Caco-2 (cell line): ENCODE measurements at regions not wholly inside any gene's neighbourhood (a gene's known extent, or its start where the extent isn't known, plus 50 kb on each side); places are given as distances from the start of the nearest gene placed in this dataset.

ENCODE experiments used
- BruUV-seq: library from RNA; stranded (reverse); fragments of 400-500 nt; replicated peaks from 2 replicates; lab custom pipeline; 2021; lab: Mats Ljungman, UMichigan
- CTCF ChIA-PET: fragments of 300-600 bp; sonication (Branson Sonifier 250); formaldehyde crosslinking; loops from one replicate; lab custom pipeline; 2022; ENCODE audit warnings: antibody characterized with exemption; lab: Charles Lee
- POLR2A ChIA-PET: fragments of 300-600 bp; sonication (Branson Sonifier 250); formaldehyde crosslinking; loops from one replicate; lab custom pipeline; 2022; ENCODE audit warnings: antibody characterized with exemption; lab: Charles Lee
- DNase-seq, 2 experiments: peaks; one replicate each; pipeline versions ENCODE4 v3.0.0 to v3.0.0-alpha.2; 2020 to 2022
- H3K27me3 ChIP-seq: replicated peaks from 2 replicates; pipeline ENCODE4 v1.6.0; 2011; ENCODE audit warnings: low read length; ENCODE audit not compliant: control insufficient read depth, insufficient read depth
- H3K36me3 ChIP-seq: 2 replicates; pipeline ENCODE4 v1.5.1; 2011; ENCODE audit warnings: low read length; ENCODE audit not compliant: control insufficient read depth, insufficient read depth
- H3K4me1 ChIP-seq: fragments of 250-450 bp; sonication (Bioruptor Pico); 2 replicates; pipeline ENCODE4 v1.5.1; 2020; ENCODE audit warnings: mild to moderate bottlenecking
- H3K4me3 ChIP-seq: 2 replicates; pipeline ENCODE4 v1.5.1; 2011; ENCODE audit warnings: low read depth, mild to moderate bottlenecking, control low read depth, low read length
- H3K9me3 ChIP-seq: fragments of 250-450 bp; sonication (Bioruptor Pico); 2 replicates; pipeline ENCODE4 v1.5.1; 2020; ENCODE audit warnings: mild to moderate bottlenecking, moderate library complexity
- H3K27ac Mint-ChIP-seq: one replicate; pipeline ENCODE4 v1.8.0; 2022; ENCODE audit warnings: mixed read lengths; ENCODE audit not compliant: unreplicated experiment
- H3K27me3 Mint-ChIP-seq: one replicate; pipeline ENCODE4 v1.8.0; 2022; ENCODE audit warnings: mixed read lengths; ENCODE audit not compliant: insufficient read depth, unreplicated experiment
- H3K36me3 Mint-ChIP-seq: one replicate; pipeline ENCODE4 v1.8.0; 2022; ENCODE audit warnings: mild to moderate bottlenecking, mixed read lengths; ENCODE audit not compliant: insufficient read depth, unreplicated experiment
- H3K4me1 Mint-ChIP-seq: one replicate; pipeline ENCODE4 v1.8.0; 2022; ENCODE audit warnings: low read depth, mixed read lengths; ENCODE audit not compliant: unreplicated experiment
- H3K4me3 Mint-ChIP-seq: one replicate; pipeline ENCODE4 v1.8.0; 2022; ENCODE audit warnings: mild to moderate bottlenecking, moderate library complexity, mixed read lengths; ENCODE audit not compliant: unreplicated experiment
- H3K9me3 Mint-ChIP-seq: one replicate; pipeline ENCODE4 v1.8.0; 2022; ENCODE audit warnings: mixed read lengths; ENCODE audit not compliant: unreplicated experiment
- intact Hi-C: fragments of 100-400 bp; cut with micrococcal nuclease; formaldehyde crosslinking; loops from one replicate; pipeline ENCODE4 v1.10.0; 2022; ENCODE audit not compliant: unreplicated experiment
- TF ChIP-seq, protein P1 (sequence below), 2 experiments: fragments of 200-600 bp in 1 of 2; IDR thresholded peaks; 1 replicate in 1 of 2; 2 replicates in 1 of 2; pipeline versions ENCODE4 v1.5.1 to v1.8.0; 2011 to 2022; ENCODE audit warnings: antibody characterized with exemption in 1 of 2, control low read depth in 1 of 2, inconsistent platforms in 1 of 2, low read depth in 1 of 2, low read length in 1 of 2, mild to moderate bottlenecking in 1 of 2, moderate library complexity in 1 of 2; ENCODE audit not compliant: insufficient read depth in 1 of 2, severe bottlenecking in 1 of 2, unreplicated experiment in 1 of 2

DNA sequence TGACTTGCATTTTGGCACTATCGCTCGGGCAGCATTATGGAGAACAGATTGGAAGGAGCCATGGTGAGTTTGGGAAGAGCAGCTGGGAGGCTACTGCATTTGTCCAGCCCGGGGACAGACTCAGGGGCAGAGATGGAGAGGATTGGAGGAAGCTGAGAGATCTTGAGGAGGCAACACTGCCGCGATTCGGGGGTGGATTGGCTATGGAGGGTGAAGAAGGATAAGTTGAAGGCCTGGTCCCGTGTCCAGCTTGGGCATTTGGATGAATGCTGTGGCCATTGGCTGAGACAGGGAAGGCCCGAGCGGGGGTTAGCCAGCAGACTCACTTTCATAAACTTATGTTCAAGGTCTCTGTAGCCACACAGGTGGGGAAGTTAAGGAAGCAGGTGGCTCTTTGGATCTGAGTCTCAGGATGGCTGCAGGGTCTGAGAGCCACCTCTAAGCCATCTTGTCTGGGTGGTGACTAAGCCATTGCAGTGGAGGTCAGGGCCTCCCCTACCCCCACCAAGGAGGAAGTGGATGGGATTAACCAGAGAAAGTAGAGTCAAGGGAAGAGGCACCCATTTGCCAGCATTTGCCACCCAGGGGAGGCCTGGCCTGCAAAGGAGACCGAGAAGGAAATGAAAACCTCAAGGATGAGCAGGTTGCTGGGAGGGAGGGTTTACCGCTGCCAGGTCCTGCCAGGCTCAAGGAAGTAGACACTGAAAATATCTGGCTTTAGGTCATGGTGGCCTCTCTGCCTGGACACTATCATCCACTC, 144.0 kb upstream of the TLE3 start:
- Mint-ChIP-seq H3K27ac (no peak overlapping the region), H3K4me3 (no peak overlapping the region), H3K4me1 (peaks cover 14% of the 10 kb centered on the region), H3K9me3 (no peaks in the 10 kb centered on the region), H3K27me3 (no peaks in the 10 kb centered on the region), H3K36me3 (no peaks in the 10 kb centered on the region)
- no peak for DNase-seq
- CTCF ChIA-PET, result no interaction called here
- H3K4me3 ChIP-seq, result no peak overlapping the region
- no peaks in the 10 kb centered on the region for H3K9me3 ChIP-seq
- no peaks in the 10 kb centered on the region for H3K36me3 ChIP-seq
- intact Hi-C loops, result loop anchor here (5.0 to 10.0 kb wide), 2 partner anchors 63 to 121 kb away; no protein-coding TSS in a partner anchor
- BruUV-seq, result no TSS peak
- peaks cover 5% of the 10 kb centered on the region; the same call in 1 of the 2 replicates for H3K4me1 ChIP-seq
- POLR2A ChIA-PET, result no interaction called here
- TF ChIP-seq, protein P1, sequence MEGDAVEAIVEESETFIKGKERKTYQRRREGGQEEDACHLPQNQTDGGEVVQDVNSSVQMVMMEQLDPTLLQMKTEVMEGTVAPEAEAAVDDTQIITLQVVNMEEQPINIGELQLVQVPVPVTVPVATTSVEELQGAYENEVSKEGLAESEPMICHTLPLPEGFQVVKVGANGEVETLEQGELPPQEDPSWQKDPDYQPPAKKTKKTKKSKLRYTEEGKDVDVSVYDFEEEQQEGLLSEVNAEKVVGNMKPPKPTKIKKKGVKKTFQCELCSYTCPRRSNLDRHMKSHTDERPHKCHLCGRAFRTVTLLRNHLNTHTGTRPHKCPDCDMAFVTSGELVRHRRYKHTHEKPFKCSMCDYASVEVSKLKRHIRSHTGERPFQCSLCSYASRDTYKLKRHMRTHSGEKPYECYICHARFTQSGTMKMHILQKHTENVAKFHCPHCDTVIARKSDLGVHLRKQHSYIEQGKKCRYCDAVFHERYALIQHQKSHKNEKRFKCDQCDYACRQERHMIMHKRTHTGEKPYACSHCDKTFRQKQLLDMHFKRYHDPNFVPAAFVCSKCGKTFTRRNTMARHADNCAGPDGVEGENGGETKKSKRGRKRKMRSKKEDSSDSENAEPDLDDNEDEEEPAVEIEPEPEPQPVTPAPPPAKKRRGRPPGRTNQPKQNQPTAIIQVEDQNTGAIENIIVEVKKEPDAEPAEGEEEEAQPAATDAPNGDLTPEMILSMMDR (IDR thresholded peaks at IDR 0.05; ENCODE audit: insufficient read depth in 1 of 2, low read depth in 1 of 2, low read length in 1 of 2, severe bottlenecking in 1 of 2, unreplicated experiment in 1 of 2), result no peak
- H3K27me3 ChIP-seq, result no peaks in the 10 kb centered on the region

DNA sequence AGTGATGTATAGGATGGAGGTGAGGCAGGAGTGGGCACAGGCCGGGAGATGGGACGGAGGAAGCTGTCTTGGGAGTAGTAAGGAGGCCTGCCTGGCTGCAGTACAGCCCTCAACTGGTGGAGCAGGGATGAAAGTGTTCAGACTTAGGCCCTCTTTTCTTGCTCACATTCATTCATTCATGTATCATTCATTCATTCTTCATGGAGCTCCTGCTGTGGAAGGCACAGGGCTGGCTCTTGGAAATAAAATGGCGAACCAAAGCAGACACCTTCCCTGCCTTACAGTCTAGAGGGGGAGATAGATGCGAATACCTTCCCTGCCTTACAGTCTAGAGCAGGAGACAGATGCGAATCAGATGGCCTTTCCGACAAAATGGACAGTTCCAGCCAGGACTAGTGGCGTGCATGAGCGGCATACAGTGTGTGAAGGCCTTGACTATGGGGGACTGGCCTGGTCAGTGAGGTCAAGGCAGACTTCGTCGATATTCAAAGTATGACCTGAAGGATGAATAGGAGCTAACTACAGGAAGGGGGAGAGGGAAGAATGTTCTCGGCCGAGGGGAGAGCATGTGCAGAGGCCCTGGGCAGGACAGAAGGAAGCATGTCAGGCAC, 143.2 kb upstream of the TLE3 start:
- Mint-ChIP-seq H3K27ac (no peak overlapping the region), H3K4me1 (peaks cover 14% of the 10 kb centered on the region), H3K4me3 (no peak overlapping the region), H3K9me3 (no peaks in the 10 kb centered on the region), H3K27me3 (no peaks in the 10 kb centered on the region), H3K36me3 (no peaks in the 10 kb centered on the region)
- POLR2A ChIA-PET, result no interaction called here
- peaks cover 5% of the 10 kb centered on the region; the same call in 1 of the 2 replicates for H3K4me1 ChIP-seq
- H3K27me3 ChIP-seq, result no peaks in the 10 kb centered on the region
- CTCF ChIA-PET, result no interaction called here
- H3K36me3 ChIP-seq, result no peaks in the 10 kb centered on the region
- DNase-seq, result no peak
- TF ChIP-seq, protein P1 (IDR thresholded peaks at IDR 0.05; ENCODE audit: insufficient read depth in 1 of 2, low read depth in 1 of 2, low read length in 1 of 2, severe bottlenecking in 1 of 2, unreplicated experiment in 1 of 2), result no peak
- no peaks in the 10 kb centered on the region for H3K9me3 ChIP-seq
- no peak overlapping the region for H3K4me3 ChIP-seq
- intact Hi-C loops, result loop anchor here (5.0 to 10.0 kb wide), 2 partner anchors 64 to 121 kb away; no protein-coding TSS in a partner anchor
- no TSS peak for BruUV-seq

DNA sequence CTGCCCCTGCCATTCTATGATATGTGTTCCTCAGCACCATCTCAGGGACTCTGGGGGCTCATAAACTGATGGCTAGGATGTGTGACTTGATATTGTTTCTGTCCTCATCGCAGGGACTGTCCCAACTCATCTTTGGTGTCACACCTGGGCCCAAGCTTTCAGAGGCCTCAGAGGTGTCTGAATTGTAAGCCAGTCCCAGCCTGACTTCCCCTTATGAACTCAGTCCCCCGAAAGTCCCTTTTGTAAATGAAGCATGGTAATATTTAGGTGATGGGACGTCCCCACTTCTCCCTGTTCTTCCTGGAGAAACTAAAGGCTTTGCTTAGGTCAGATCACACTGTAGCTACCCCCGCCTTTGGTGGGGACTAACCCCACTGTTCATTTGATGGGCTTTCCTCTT, 142.4 kb upstream of the TLE3 start:
- TF ChIP-seq, protein P1 (IDR thresholded peaks at IDR 0.05; ENCODE audit: insufficient read depth in 1 of 2, low read depth in 1 of 2, low read length in 1 of 2, severe bottlenecking in 1 of 2, unreplicated experiment in 1 of 2), result no peak
- Mint-ChIP-seq H3K4me1 (peaks cover 8% of the 10 kb centered on the region), H3K9me3 (no peaks in the 10 kb centered on the region), H3K27ac (no peak overlapping the region), H3K36me3 (no peaks in the 10 kb centered on the region), H3K27me3 (no peaks in the 10 kb centered on the region), H3K4me3 (no peak overlapping the region)
- ChIA-PET POLR2A (no interaction called here), CTCF (no interaction called here)
- Histone ChIP-seq H3K9me3 (no peaks in the 10 kb centered on the region), H3K27me3 (no peaks in the 10 kb centered on the region), H3K4me3 (no peak overlapping the region), H3K4me1 (peaks cover 5% of the 10 kb centered on the region; the same call in 1 of the 2 replicates), H3K36me3 (no peaks in the 10 kb centered on the region)
- no TSS peak for BruUV-seq
- DNase-seq, result no peak
- intact Hi-C loops, result loop anchor here (5.0 to 10.0 kb wide), 2 partner anchors 65 to 122 kb away; no protein-coding TSS in a partner anchor
